ENCODE measurements at regions not wholly inside any gene's neighbourhood (a gene's known extent, or its start where the extent isn't known, plus 50 kb on each side); places are given as distances from the start of the nearest gene placed in this dataset.
"Not testable (repeated sequence)": the region's sequence is repeated elsewhere in the genome, so short reads cannot be mapped to it uniquely, and the experiment has no call there.

GRCh38 chr4:77236806-77237205 lies 79.8 kb downstream of the CCNG2 start:
- ChIA-PET POLR2A (no interaction called here), CTCF (interaction anchor here (0.6 kb wide), 1 partner anchor 805 kb away, joined by 3 read pairs; no protein-coding TSS in a partner anchor)
- H3K36me3 ChIP-seq (ENCODE audit: control insufficient read depth in 2 of 3, insufficient read depth in 3 of 3, low read length in 3 of 3): no peaks in the 10 kb centered on the region
- no peak overlapping the region for H3K27ac Mint-ChIP-seq
- DNase-seq (no peak), ATAC-seq (no peak)
- H3K4me3 Mint-ChIP-seq: no peak overlapping the region
- H3K27me3 Mint-ChIP-seq: peaks cover 3 to 12% (median 7%) of the 10 kb centered on the region in 5 donors
- no peaks in the 10 kb centered on the region for H3K9me3 ChIP-seq (ENCODE audit: control insufficient read depth in 2 of 3, low read length in 3 of 3)
- H3K27me3 ChIP-seq (ENCODE audit: control insufficient read depth in 2 of 2, insufficient read depth in 2 of 2, low read length in 2 of 2): no peaks in the 10 kb centered on the region
- no peaks in the 10 kb centered on the region for H3K36me3 Mint-ChIP-seq
- intact Hi-C loops (cut with micrococcal nuclease): no loop called here
- H3K4me1 Mint-ChIP-seq: peaks cover 0 to 6% (median 0%) of the 10 kb centered on the region in 7 donors
- H3K27ac ChIP-seq (ENCODE audit: low read depth, low read length): no peak overlapping the region
- peaks cover 0 to 2% (median 0%) of the 10 kb centered on the region in 11 donors for H3K9me3 Mint-ChIP-seq
- no peak overlapping the region for H3K4me3 ChIP-seq (ENCODE audit: low read length)
- H3K4me1 ChIP-seq (ENCODE audit: control insufficient read depth in 2 of 2, insufficient read depth in 2 of 2, low read length in 2 of 2): no peaks in the 10 kb centered on the region

DNA sequence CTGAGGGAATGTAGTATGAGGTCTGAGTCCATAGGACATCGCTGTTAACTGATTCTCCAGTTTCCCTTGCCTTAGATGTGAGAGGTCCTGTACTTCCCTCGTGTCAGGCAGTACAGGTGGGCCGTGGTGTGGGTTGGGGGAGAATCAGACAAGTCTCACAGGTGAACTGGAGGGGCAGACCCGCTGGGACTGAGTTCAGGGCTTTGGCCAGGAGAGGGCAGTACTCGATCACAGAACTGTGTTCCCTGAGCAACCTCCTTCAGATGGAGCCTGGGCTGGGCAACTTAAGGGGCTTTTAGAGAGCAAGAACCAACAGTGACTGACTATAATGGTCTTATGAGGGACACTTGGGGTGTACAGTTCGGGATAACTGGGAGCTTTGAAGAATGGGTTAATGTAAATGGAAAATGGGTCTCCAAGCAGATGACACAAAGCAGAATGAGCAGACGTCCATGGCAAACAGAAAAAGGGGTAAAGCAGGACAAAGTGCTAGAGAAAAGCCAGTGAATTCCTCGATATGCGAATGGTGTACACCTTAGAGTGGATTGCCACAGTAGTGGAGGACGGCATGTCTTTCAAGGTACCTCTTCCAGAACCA lies 83.6 kb downstream of the CCNG2 start:
- peak; percentile 47 for ATAC-seq
- Mint-ChIP-seq H3K4me1 (no peaks in the 10 kb centered on the region), H3K36me3 (no peaks in the 10 kb centered on the region), H3K27ac (peak overlapping the region in 1 of 9 donors; percentile 10), H3K27me3 (peaks cover 3 to 12% (median 6%) of the 10 kb centered on the region in 5 donors), H3K9me3 (no peaks in the 10 kb centered on the region), H3K4me3 (no peak overlapping the region)
- no peaks in the 10 kb centered on the region for H3K36me3 ChIP-seq (ENCODE audit: control insufficient read depth in 2 of 3, insufficient read depth in 3 of 3, low read length in 3 of 3)
- no peaks in the 10 kb centered on the region for H3K27me3 ChIP-seq (ENCODE audit: control insufficient read depth in 2 of 2, insufficient read depth in 2 of 2, low read length in 2 of 2)
- intact Hi-C loops (cut with micrococcal nuclease): loop anchor here (1.0 to 10.0 kb wide), 7 partner anchors 69 to 1624 kb away; no protein-coding TSS in a partner anchor
- CTCF ChIA-PET: interaction anchor here (1.1 kb wide), 1 partner anchor 191 kb away, joined by 3 read pairs; no protein-coding TSS in a partner anchor
- H3K9me3 ChIP-seq (ENCODE audit: control insufficient read depth in 2 of 3, low read length in 3 of 3): no peaks in the 10 kb centered on the region
- peak in 8 of 9 donors; percentile 11 to 59 (median 30) for DNase-seq
- no peaks in the 10 kb centered on the region for H3K4me1 ChIP-seq (ENCODE audit: control insufficient read depth in 2 of 2, insufficient read depth in 2 of 2, low read length in 2 of 2)
- H3K4me3 ChIP-seq (ENCODE audit: low read length): no peak overlapping the region
- H3K27ac ChIP-seq (ENCODE audit: low read depth, low read length): no peak overlapping the region
- POLR2A ChIA-PET: no interaction called here

DNA sequence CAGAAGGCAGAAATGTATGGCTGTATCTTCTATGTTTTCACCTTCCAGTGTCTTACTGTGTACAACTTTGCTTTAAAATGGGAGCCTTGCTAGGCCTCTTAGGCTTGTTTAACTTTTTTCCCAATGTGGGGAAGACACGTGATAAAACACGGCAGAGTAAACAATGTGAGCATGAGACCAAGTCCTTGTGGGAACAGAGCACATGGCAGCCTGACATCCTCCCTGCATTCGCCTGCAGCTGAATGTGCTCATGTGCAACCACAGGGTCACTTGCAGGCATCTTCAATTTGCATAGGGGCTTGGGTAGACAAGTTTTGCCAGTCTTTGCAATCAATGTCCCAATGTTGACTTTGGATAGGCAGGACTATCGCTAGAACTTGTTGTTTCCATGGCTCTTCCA lies 91.8 kb downstream of the CCNG2 start:
- no peaks in the 10 kb centered on the region for H3K36me3 ChIP-seq (ENCODE audit: control insufficient read depth in 2 of 3, insufficient read depth in 3 of 3, low read length in 3 of 3)
- Mint-ChIP-seq H3K4me3 (no peak overlapping the region), H3K27ac (no peak overlapping the region), H3K4me1 (no peaks in the 10 kb centered on the region), H3K27me3 (peaks cover 0 to 5% (median 3%) of the 10 kb centered on the region in 5 donors), H3K9me3 (no peaks in the 10 kb centered on the region), H3K36me3 (no peaks in the 10 kb centered on the region)
- ChIA-PET CTCF (no interaction called here), POLR2A (no interaction called here)
- ATAC-seq: no peak
- H3K27me3 ChIP-seq (ENCODE audit: control insufficient read depth in 2 of 2, insufficient read depth in 2 of 2, low read length in 2 of 2): no peaks in the 10 kb centered on the region
- DNase-seq: no peak
- no peak overlapping the region for H3K27ac ChIP-seq (ENCODE audit: low read depth, low read length)
- intact Hi-C loops (cut with micrococcal nuclease): loop anchor here in 1 of 2 donors (10.0 kb wide), 1 partner anchor 1616 kb away; no protein-coding TSS in a partner anchor
- no peaks in the 10 kb centered on the region for H3K4me1 ChIP-seq (ENCODE audit: control insufficient read depth in 2 of 2, insufficient read depth in 2 of 2, low read length in 2 of 2)
- H3K9me3 ChIP-seq (ENCODE audit: control insufficient read depth in 2 of 3, low read length in 3 of 3): no peaks in the 10 kb centered on the region
- H3K4me3 ChIP-seq (ENCODE audit: low read length): no peak overlapping the region

DNA sequence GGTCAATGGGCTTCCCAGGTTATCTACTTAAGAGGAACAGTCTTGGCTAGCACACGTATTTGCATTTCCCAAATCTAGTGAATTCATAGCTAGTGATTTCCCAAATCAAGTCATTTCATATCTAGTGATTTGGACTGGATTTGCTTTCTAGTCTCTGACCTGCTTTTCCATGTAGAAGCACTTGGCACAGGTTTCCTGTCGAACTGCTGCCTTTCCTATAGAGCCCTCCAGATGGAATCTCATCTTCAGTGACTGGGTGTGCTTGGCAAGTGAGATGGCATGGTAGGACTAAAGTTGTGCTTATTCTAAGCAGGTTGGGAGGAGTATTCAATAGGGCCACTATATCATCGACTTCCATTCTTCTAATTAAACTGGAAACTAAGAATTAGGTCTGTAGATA lies 94.7 kb downstream of the CCNG2 start:
- no peaks in the 10 kb centered on the region for H3K9me3 ChIP-seq (ENCODE audit: control insufficient read depth in 2 of 3, low read length in 3 of 3)
- no peak overlapping the region for H3K27ac ChIP-seq (ENCODE audit: low read depth, low read length)
- no peaks in the 10 kb centered on the region for H3K27me3 ChIP-seq (ENCODE audit: control insufficient read depth in 2 of 2, insufficient read depth in 2 of 2, low read length in 2 of 2)
- ChIA-PET POLR2A (no interaction called here), CTCF (no interaction called here)
- no peaks in the 10 kb centered on the region for H3K36me3 ChIP-seq (ENCODE audit: control insufficient read depth in 2 of 3, insufficient read depth in 3 of 3, low read length in 3 of 3)
- no peaks in the 10 kb centered on the region for H3K36me3 Mint-ChIP-seq
- peaks cover 0 to 17% (median 12%) of the 10 kb centered on the region in 5 donors for H3K27me3 Mint-ChIP-seq
- ATAC-seq (no peak), DNase-seq (no peak)
- H3K4me1 ChIP-seq (ENCODE audit: control insufficient read depth in 2 of 2, insufficient read depth in 2 of 2, low read length in 2 of 2): no peaks in the 10 kb centered on the region
- peaks cover 0 to 4% (median 0%) of the 10 kb centered on the region in 11 donors for H3K9me3 Mint-ChIP-seq
- no peaks in the 10 kb centered on the region for H3K4me1 Mint-ChIP-seq
- H3K4me3 Mint-ChIP-seq: no peak overlapping the region
- H3K27ac Mint-ChIP-seq: no peak overlapping the region
- intact Hi-C loops (cut with micrococcal nuclease): no loop called here
- H3K4me3 ChIP-seq (ENCODE audit: low read length): no peak overlapping the region

DNA sequence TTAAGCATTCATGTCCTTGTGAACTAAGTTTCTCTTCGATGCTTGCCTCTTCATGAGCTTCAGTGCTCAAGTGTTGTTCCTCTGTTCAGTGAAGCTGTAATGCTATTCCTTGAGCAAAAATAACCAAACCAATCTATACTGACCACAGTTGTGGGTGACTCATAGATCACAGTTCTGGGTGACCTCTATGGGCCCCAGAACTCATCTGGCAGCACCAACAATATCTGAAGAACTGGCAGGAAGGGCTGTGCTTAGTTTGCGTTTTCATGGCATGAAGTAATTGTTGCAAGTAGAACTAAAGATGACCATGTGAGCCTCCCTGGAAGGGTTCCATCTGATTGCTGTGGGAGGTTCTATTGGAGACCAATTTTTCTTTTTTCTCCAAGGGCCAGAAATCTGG lies 106.2 kb downstream of the CCNG2 start:
- no peaks in the 10 kb centered on the region for H3K36me3 ChIP-seq (ENCODE audit: control insufficient read depth in 2 of 3, insufficient read depth in 3 of 3, low read length in 3 of 3)
- H3K27me3 Mint-ChIP-seq: peaks cover 0 to 10% (median 1%) of the 10 kb centered on the region in 5 donors
- H3K9me3 ChIP-seq (ENCODE audit: control insufficient read depth in 2 of 3, low read length in 3 of 3): no peaks in the 10 kb centered on the region
- ChIA-PET CTCF (no interaction called here), POLR2A (no interaction called here)
- H3K4me3 Mint-ChIP-seq: no peak overlapping the region
- H3K4me1 ChIP-seq (ENCODE audit: control insufficient read depth in 2 of 2, insufficient read depth in 2 of 2, low read length in 2 of 2): no peaks in the 10 kb centered on the region
- no peak for ATAC-seq
- no peak for DNase-seq
- no peak overlapping the region for H3K27ac ChIP-seq (ENCODE audit: low read depth, low read length)
- H3K4me1 Mint-ChIP-seq: no peaks in the 10 kb centered on the region
- H3K4me3 ChIP-seq (ENCODE audit: low read length): no peak overlapping the region
- H3K9me3 Mint-ChIP-seq: peaks cover 0 to 17% (median 9%) of the 10 kb centered on the region in 11 donors
- H3K36me3 Mint-ChIP-seq: peaks cover 0 to under 1% (median 0%) of the 10 kb centered on the region in 5 donors
- intact Hi-C loops (cut with micrococcal nuclease): no loop called here
- H3K27me3 ChIP-seq (ENCODE audit: control insufficient read depth in 2 of 2, insufficient read depth in 2 of 2, low read length in 2 of 2): no peaks in the 10 kb centered on the region
- H3K27ac Mint-ChIP-seq: no peak overlapping the region

GRCh38 chr4:77263976-77264375 lies 107.0 kb downstream of the CCNG2 start:
- POLR2A ChIA-PET, ATAC-seq: not testable (repeated sequence)
- H3K9me3 Mint-ChIP-seq: peaks cover 0 to 14% (median 9%) of the 10 kb centered on the region in 11 donors

GRCh38 chr4:77264826-77265225 lies 107.8 kb downstream of the CCNG2 start:
- ChIA-PET CTCF (no interaction called here), POLR2A (no interaction called here)
- H3K4me3 Mint-ChIP-seq: no peak overlapping the region
- H3K9me3 Mint-ChIP-seq: peaks cover 0 to 13% (median 9%) of the 10 kb centered on the region in 11 donors
- H3K4me1 ChIP-seq (ENCODE audit: control insufficient read depth in 2 of 2, insufficient read depth in 2 of 2, low read length in 2 of 2): no peaks in the 10 kb centered on the region
- H3K27ac ChIP-seq (ENCODE audit: low read depth, low read length): no peak overlapping the region
- no peaks in the 10 kb centered on the region for H3K36me3 ChIP-seq (ENCODE audit: control insufficient read depth in 2 of 3, insufficient read depth in 3 of 3, low read length in 3 of 3)
- H3K27me3 ChIP-seq (ENCODE audit: control insufficient read depth in 2 of 2, insufficient read depth in 2 of 2, low read length in 2 of 2): no peaks in the 10 kb centered on the region
- intact Hi-C loops (cut with micrococcal nuclease): no loop called here
- no peaks in the 10 kb centered on the region for H3K9me3 ChIP-seq (ENCODE audit: control insufficient read depth in 2 of 3, low read length in 3 of 3)
- ATAC-seq (no peak), DNase-seq (no peak)
- H3K4me3 ChIP-seq (ENCODE audit: low read length): no peak overlapping the region
- H3K27me3 Mint-ChIP-seq: peaks cover 0 to 25% (median 4%) of the 10 kb centered on the region in 5 donors
- no peaks in the 10 kb centered on the region for H3K36me3 Mint-ChIP-seq
- H3K27ac Mint-ChIP-seq: no peak overlapping the region
- no peaks in the 10 kb centered on the region for H3K4me1 Mint-ChIP-seq

More at GRCh38 chr4:77263976-77264375, 107.0 kb downstream of the CCNG2 start:
- H3K4me3 ChIP-seq (ENCODE audit: low read length); CTCF ChIA-PET; H3K4me3 Mint-ChIP-seq; H3K27me3 ChIP-seq (ENCODE audit: control insufficient read depth in 2 of 2, insufficient read depth in 2 of 2, low read length in 2 of 2); H3K4me1 Mint-ChIP-seq; H3K27ac ChIP-seq (ENCODE audit: low read depth, low read length); H3K4me1 ChIP-seq (ENCODE audit: control insufficient read depth in 2 of 2, insufficient read depth in 2 of 2, low read length in 2 of 2); H3K36me3 ChIP-seq (ENCODE audit: control insufficient read depth in 2 of 3, insufficient read depth in 3 of 3, low read length in 3 of 3); H3K36me3 Mint-ChIP-seq; DNase-seq; H3K27ac Mint-ChIP-seq; intact Hi-C loops (cut with micrococcal nuclease); H3K9me3 ChIP-seq (ENCODE audit: control insufficient read depth in 2 of 3, low read length in 3 of 3): not testable (repeated sequence)
- peaks cover 0 to 17% (median 4%) of the 10 kb centered on the region in 5 donors for H3K27me3 Mint-ChIP-seq
